H7 (cell line): ENCODE measurements at regions not wholly inside any gene's neighbourhood (a gene's known extent, or its start where the extent isn't known, plus 50 kb on each side); places are given as distances from the start of the nearest gene placed in this dataset.
A peak's percentile ranks its signal among the peaks of the same experiment; 100 is the strongest.
"Not testable (repeated sequence)": the region's sequence is repeated elsewhere in the genome, so short reads cannot be mapped to it uniquely, and the experiment has no call there.

Source experiments
- DNase-seq: peaks from one replicate; pipeline ENCODE4 v3.0.0; 2012
- H3K27me3 ChIP-seq: 2 replicates; pipeline ENCODE4 v1.6.0; 2011; ENCODE audit warnings: mild to moderate bottlenecking, low read length; ENCODE audit not compliant: control insufficient read depth, insufficient read depth
- H3K36me3 ChIP-seq: replicated peaks from 2 replicates; pipeline ENCODE4 v1.5.1; 2011; ENCODE audit warnings: low read length; ENCODE audit not compliant: control insufficient read depth, insufficient read depth
- H3K4me3 ChIP-seq: 2 replicates; pipeline ENCODE4 v1.5.1; 2011; ENCODE audit warnings: low read depth, mild to moderate bottlenecking, control low read depth, low read length, moderate library complexity; ENCODE audit not compliant: insufficient read depth

DNA sequence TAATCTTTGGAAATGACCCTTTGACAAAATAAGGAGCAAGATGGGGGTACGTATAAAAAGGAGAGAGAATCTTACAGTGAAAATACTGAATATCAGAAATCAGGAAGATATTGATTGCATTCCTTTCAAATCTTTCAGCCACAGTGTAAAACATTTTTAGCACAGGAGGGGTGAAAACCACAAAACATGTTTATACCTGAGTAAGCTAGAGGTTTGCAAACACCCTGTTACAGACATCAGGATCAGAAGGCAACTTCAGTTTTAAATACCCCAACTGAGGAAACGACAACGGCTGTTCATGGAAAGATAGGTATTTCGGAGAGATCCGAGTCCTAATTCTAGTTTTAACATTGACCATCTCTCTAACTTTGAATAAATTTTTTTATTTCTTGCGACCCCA lies 69.1 kb upstream of the ITGB1 start:
- Histone ChIP-seq H3K36me3 (no peaks in the 10 kb centered on the region), H3K4me3 (no peak overlapping the region), H3K27me3 (no peaks in the 10 kb centered on the region)
- no peak for DNase-seq

DNA sequence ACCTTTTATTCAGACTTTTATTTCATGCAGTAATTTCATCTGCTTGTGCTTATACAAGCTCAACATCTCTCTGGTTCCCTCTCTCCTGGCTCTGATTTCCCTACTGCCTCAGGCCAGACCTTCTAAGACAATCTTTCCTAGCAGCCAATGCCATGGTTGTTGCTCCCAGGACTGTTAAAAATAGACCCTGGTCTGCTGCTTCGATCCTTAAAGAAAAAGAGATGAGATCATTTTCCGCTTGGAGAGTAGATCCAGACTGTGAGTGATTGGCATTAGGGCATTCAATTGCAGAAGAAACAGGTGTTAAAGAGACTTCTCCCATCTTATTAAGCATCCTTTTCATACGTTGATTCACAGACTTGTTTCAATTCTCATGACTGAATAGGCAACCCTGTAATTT lies 68.4 kb upstream of the ITGB1 start:
- no peaks in the 10 kb centered on the region for H3K27me3 ChIP-seq

DNA sequence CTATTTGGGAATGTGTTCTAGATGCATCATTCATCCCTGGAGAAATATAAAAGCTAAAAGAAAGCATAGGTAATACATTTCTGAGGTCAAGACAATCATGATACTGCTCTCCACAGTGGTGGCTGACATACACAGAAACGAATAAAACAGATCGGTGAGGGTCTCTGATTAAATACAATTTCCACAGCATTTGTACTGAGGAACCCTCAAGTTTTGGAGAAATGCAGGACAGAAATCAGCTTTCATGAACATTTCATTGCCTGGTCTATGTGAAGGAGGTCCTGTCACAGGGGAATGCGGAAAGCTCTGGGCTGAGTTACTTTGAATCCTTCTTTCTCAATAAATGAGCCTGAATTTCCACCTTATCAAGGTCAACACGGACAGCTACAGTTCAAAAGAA lies 67.9 kb upstream of the ITGB1 start:
- Histone ChIP-seq H3K4me3 (no peak overlapping the region), H3K27me3 (no peaks in the 10 kb centered on the region), H3K36me3 (no peaks in the 10 kb centered on the region)
- no peak for DNase-seq

More for the DNA sequence above, 68.4 kb upstream of the ITGB1 start:
- DNase-seq = no peak
- Histone ChIP-seq H3K36me3 (no peaks in the 10 kb centered on the region), H3K4me3 (no peak overlapping the region)

DNA sequence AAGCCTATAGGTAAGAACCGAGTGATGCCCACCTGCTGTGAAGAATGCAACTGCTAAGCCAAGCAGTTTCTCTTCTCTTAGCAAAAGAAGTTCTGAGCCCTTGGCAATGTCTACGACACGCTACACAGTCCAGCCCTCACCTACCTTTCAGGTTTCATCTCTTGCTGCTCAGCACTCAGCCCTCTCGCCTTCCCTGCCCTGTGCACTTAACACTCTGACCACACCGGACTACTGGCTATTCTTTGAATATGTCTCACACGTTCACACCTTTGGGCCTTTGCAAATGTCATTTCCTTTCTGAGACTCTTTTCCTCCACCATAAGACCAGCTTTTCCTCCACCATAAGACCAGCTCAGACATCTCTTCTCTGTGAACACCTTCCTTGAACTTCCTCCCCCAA lies 67.0 kb upstream of the ITGB1 start:
- DNase-seq = no peak
- Histone ChIP-seq H3K27me3 (no peaks in the 10 kb centered on the region), H3K4me3 (no peak overlapping the region), H3K36me3 (no peaks in the 10 kb centered on the region)

DNA sequence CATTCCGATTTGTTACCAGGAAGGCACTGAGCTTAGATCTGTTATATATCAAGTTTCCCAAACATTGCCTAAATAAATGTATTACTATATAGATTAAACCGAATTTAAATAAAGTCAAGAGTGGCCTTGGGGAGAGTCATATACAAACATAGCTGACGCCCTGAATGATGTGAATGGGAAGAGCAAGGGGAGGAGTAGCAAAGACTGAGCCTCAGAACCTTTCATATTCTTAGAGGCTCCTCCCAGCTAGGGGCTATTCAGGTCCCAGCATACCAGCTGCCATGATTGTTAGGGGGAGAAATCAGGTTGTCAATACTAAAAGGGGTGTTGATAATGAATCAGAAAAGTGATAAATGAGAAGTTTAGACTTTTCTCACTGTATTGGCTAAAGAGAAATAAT lies 64.7 kb upstream of the ITGB1 start:
- no peak for DNase-seq
- H3K27me3 ChIP-seq = no peaks in the 10 kb centered on the region
- H3K4me3 ChIP-seq = no peak overlapping the region
- no peaks in the 10 kb centered on the region for H3K36me3 ChIP-seq

DNA sequence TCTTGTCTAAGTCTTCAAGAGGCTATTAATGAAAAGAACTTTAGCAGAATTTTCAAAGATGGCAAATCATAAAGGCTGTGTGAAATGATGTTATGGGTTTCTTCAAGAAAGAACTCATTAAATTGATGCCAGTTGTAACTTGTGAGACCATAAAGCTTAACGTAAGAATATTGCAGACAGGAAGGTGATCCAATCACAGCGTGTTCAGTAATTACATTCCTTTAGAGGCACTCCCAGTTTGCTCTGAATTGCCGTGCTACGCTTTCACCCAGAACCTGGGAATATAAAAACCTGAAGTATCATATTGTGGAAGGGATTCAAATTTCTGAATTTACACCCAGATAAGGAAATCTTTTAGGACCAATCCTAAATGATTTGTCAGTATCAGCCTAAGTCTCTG lies 64.1 kb upstream of the ITGB1 start:
- no peaks in the 10 kb centered on the region for H3K27me3 ChIP-seq
- no peak for DNase-seq

DNA sequence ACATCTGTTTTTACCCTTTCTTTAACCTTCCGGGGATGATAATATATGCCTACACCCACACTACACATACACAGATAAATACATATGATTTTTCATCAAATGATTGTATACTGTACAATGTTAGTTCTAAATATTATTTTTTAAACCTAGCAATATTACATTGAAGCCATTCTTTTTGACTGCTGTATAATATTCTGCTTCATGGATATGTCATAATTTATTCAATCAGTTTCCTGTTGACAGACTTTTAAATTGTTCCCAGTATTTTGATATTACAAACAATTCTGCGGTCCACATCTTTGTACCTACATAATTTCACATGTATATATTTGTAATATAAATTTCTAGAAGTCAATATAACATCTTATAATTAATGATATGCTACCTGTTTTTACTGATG lies 59.0 kb upstream of the ITGB1 start:
- H3K36me3 ChIP-seq = no peaks in the 10 kb centered on the region
- no peaks in the 10 kb centered on the region for H3K27me3 ChIP-seq
- H3K4me3 ChIP-seq = no peak overlapping the region
- DNase-seq = no peak

More for the DNA sequence above, 64.1 kb upstream of the ITGB1 start:
- Histone ChIP-seq H3K4me3 (no peak overlapping the region), H3K36me3 (no peaks in the 10 kb centered on the region)

DNA sequence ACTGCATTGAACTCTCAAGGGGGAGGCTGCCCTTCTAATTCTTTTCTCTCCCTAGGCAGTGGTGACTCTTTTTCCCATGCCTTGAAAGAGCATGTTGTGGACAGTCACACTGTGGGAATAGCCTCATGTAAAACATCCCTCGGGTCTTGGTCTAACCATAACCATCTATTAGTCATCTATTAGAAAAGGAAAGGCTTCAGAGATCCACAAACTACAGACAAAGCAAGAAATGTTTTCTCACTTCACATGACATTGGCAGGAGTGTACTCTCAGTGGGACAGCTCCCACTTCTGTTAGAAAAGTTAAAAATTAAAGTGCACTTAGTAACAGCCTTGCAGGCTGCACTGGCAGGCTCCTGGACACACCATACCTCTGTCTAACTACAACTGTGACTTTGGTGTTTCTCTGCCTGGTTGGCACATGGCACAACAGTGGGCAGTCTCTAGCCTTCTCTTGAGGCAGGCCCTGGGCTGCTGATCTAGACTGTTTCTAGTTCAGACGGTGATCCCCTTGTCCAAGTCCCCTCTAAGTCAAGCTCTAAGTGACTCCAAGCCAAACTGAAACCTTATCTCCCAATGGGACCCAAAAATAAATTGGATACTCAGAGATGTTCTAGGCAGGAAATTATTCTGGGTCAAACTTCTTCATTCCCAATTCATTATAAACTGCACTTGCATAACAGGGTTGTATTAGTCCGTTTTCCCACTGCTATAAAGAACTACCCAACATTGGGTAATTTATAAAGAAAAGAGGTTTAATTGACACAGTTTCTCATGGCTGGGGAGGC lies 57.9 kb upstream of the ITGB1 start:
- H3K36me3 ChIP-seq = no peaks in the 10 kb centered on the region
- no peaks in the 10 kb centered on the region for H3K27me3 ChIP-seq
- no peak overlapping the region for H3K4me3 ChIP-seq
- DNase-seq = no peak

DNA sequence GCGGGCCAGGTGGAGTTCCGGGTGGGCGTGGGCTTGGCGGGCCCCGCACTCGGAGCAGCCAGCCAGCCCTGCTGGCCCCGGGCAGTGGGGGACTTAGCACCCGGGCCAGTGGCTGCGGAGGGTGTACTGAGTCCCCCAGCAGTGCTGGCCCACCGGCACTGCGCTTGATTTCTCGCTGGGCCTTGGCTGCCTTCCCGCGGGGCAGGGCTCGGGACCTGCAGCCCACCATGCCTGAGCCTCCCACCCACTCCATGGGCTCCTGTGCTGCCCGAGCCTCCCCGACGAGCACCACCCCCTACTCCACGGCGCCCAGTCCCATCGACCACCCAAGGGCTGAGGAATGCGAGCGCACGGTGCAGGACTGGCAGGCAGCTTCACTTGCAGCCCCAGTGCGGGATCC lies 55.3 kb upstream of the ITGB1 start:
- H3K27me3 ChIP-seq, H3K36me3 ChIP-seq, H3K4me3 ChIP-seq, DNase-seq: not testable (repeated sequence)

DNA sequence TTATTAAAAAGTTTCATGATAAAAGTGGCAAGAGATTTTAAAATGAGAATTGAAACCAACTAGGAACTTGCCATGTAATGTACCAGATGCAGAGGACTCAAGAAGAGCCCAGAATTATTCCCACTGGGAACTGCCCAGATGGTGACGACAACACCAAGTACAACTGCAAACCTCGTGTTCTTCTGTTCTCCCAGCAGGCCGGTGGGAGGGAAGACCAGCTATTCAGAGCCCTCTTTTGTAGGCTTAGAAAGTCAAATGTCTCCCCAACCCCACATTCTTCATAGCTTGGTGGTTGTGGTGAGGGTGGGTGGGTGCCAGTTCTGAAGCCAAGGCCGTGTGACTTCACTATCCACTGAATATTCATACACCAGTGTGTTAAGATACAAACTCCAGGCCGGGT lies 54.3 kb upstream of the ITGB1 start:
- H3K36me3 ChIP-seq = no peaks in the 10 kb centered on the region
- no peak overlapping the region for H3K4me3 ChIP-seq
- DNase-seq = no peak
- H3K27me3 ChIP-seq = no peaks in the 10 kb centered on the region

DNA sequence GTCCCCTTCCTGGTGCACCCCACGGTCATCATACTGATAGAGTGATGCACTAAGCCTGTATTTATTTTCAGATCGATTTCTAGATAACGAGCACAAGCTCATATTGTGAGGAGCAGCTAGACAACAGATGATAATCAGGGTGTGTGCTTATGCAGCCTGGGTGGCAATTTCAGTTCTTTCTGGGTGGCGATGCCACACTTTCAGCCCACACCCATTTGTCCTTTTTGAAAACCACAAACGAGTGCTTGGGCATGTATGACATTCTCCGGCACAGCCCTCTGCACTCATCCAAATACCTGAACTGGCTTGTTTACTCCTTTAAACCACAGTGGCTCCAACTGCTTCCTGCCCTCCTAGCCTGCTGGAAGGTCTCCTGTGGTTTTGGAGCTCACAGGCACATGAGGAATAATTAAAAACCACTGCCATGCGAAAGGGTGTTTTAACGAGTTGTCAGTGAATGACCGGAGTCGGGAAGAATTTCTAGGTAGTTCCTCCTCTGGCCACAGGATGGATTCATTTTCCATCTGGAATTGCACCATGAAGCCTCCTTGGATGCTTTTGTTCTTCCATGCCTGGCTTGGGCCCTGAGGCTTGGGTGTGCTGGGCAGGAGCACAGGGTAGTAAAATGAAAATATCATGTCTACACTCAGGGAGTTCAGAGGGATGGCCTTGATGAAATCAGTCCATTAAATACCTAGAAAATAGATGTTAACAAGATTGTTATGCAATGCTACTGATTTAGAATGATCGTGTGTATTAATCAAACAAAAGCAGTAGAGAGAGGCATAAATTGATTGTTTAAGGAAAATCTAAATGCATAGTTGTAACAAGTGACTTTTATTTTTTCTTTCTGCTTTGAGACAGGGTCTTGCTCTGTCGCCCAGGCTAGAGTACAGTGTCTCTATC lies 52.4 kb upstream of the ITGB1 start:
- Histone ChIP-seq H3K4me3 (no peak overlapping the region), H3K36me3 (no peaks in the 10 kb centered on the region), H3K27me3 (no peaks in the 10 kb centered on the region)
- peak; percentile 51 for DNase-seq

DNA sequence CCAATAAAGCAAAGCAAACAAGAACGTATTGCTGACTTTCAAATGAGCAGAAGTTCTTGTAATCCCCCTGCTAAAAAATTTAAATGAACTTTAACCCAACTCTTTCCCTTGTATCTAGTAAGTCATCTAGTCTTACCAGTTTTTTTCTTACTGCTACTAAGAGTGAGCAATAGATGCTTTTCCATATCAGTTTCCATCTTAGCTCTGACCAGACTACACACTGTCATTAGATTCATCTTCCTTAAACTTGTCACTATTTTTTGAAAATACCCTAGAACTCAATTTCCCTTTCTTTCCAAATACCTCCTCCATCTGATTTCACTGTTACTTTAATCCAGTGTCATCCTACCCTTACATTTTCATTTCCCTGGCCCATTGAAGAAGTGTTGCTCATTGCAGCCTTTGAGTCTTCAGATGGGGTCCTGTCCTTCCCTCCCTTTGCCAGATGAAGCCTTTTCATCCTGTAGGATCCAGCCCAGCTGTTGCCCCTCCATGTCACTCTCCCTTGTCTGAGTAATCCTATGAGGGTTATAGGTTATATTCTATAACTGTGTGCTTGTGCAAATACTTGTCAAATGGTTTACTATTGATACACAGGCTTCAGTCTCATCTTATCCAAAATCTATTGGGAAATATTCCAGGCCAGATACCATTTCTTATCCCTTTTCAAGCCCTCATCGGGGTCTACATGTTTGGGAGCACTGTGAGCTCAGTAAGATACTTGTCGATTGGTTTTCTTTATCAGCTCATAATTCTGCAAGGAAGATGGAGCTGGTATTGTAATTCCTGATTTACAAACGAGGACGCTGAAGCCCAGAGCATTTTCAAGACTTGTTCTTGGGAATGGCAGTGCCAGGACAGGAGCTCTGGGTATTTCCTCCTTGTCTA lies 51.5 kb upstream of the ITGB1 start:
- Histone ChIP-seq H3K27me3 (no peaks in the 10 kb centered on the region), H3K4me3 (no peak overlapping the region)
- DNase-seq = no peak

DNA sequence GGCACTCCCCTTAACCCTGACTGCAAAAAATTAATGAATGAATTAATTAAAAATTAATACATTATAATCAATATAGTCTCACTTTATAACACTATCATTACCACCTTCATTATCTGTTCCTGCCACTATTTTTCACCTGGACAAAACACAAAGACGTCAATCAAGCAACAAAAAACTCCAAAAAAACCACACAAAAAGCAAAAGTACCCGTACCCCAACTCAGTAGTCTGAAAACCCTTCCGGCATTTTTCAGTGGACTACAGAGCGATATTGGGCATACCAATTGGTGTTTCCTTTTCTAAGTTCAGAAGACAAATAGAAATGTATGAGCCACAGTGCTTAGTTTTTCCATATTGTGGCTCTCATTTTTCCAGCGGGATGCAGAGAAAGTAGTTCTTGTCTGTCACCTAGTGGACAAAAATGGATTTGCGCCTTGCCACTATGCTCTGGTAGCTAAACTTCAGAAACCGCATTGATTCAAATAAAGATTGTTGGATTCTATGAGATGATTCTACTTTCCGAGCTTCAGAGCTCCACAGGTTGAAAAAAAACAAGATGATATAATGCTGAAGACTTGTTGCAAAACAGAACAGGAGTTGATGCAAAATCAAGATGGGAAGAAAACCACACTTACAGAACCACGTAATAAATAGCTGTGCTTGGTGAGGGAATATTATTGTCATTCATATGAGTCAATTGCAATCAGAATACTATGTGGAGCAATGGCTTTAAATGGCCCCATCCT lies 50.6 kb upstream of the ITGB1 start:
- Histone ChIP-seq H3K36me3 (no peaks in the 10 kb centered on the region), H3K4me3 (no peak overlapping the region), H3K27me3 (no peaks in the 10 kb centered on the region)
- DNase-seq = peak; percentile 47

More for the DNA sequence above, 51.5 kb upstream of the ITGB1 start:
- no peaks in the 10 kb centered on the region for H3K36me3 ChIP-seq
